Endothelial cell of umbilical vein (primary cell): ENCODE measurements at regions not wholly inside any gene's neighbourhood (a gene's known extent, or its start where the extent isn't known, plus 50 kb on each side); places are given as distances from the start of the nearest gene placed in this dataset.

ENCODE experiments used
- CTCF ChIP-seq, 2 donors: IDR thresholded peaks; 1 replicate in 1 of 2; 2 replicates in 1 of 2; pipeline ENCODE4 v1.5.1; 2011; ENCODE audit warnings: low read length in 2 of 2, mild to moderate bottlenecking in 2 of 2, moderate library complexity in 2 of 2, control low read depth in 1 of 2, inconsistent platforms in 1 of 2, low read depth in 1 of 2; ENCODE audit not compliant: insufficient read depth in 1 of 2; ENCODE audit errors: extremely low read depth in 1 of 2
- EZH2 ChIP-seq: IDR thresholded peaks from 2 replicates; pipeline ENCODE4 v1.6.1; 2012; ENCODE audit warnings: borderline replicate concordance, low read depth, mild to moderate bottlenecking, moderate library complexity, low read length, inconsistent platforms; ENCODE audit not compliant: severe bottlenecking
- MAX ChIP-seq: IDR thresholded peaks from 2 replicates; pipeline ENCODE4 v1.6.1; 2011; ENCODE audit not compliant: insufficient read depth, insufficient read length
- POLR2A ChIP-seq: IDR thresholded peaks from 2 replicates; pipeline ENCODE4 v1.6.1; 2012; ENCODE audit warnings: low read depth, mild to moderate bottlenecking, control low read depth, low read length

- no peak for TF ChIP-seq CTCF (IDR thresholded peaks at IDR 0.05; ENCODE audit: extremely low read depth in 1 of 2, insufficient read depth in 1 of 2, low read depth in 1 of 2, low read length in 2 of 2)
- no peak for TF ChIP-seq MAX
- TF ChIP-seq EZH2 = no peak
- no peak for TF ChIP-seq POLR2A
These were observed 56.9 kb upstream of the SHB start for GRCh38 chr9:38125889-38126288.
